ENCODE measurements at regions not wholly inside any gene's neighbourhood (a gene's known extent, or its start where the extent isn't known, plus 50 kb on each side); places are given as distances from the start of the nearest gene placed in this dataset.

GRCh38 chr14:56046996-56047395, 71.2 kb upstream of the PELI2 start:
- DNase-seq (ENCODE audit: low spot score), result no peak
- Histone ChIP-seq H3K4ac (ENCODE audit: low read length) (no peak overlapping the region), H3K4me1 (ENCODE audit: control insufficient read depth in 2 of 2, insufficient read depth in 1 of 2, low read depth in 1 of 2, low read length in 2 of 2) (peaks cover 3 to 12% of the 10 kb centered on the region in 2 donors), H3K14ac (ENCODE audit: low read length) (no peak overlapping the region), H3K27ac (replicated peaks; ENCODE audit: low read length) (no peak overlapping the region), H3K4me3 (ENCODE audit: low read length in 2 of 2) (no peak overlapping the region), H3K79me1 (ENCODE audit: low read depth, low read length) (no peaks in the 10 kb centered on the region), H4K91ac (ENCODE audit: low read depth, low read length, poor library complexity) (no peak overlapping the region), H3K23ac (ENCODE audit: low read depth, low read length, poor library complexity) (no peak overlapping the region), H2BK12ac (ENCODE audit: low read length) (no peak overlapping the region), H3K27me3 (ENCODE audit: control insufficient read depth in 3 of 3, insufficient read depth in 3 of 3, low read depth in 1 of 3, low read length in 3 of 3) (peaks cover 0 to 2% (median 0%) of the 10 kb centered on the region in 3 experiments), H2BK15ac (ENCODE audit: low read length) (no peak overlapping the region), H2AK5ac (ENCODE audit: low read depth, low read length) (no peak overlapping the region), H3K9ac (ENCODE audit: low read depth, low read length, poor library complexity) (no peak overlapping the region), H2BK120ac (ENCODE audit: low read depth, low read length) (no peak overlapping the region), H4K8ac (ENCODE audit: low read depth, low read length) (no peak overlapping the region), H3K18ac (ENCODE audit: low read length) (no peak overlapping the region), H2AFZ (ENCODE audit: low read length) (no peak overlapping the region), H3K36me3 (replicated peaks in 1 of 2; ENCODE audit: control insufficient read depth in 2 of 2, insufficient read depth in 2 of 2, low read length in 2 of 2) (no peaks in the 10 kb centered on the region), H3K4me2 (ENCODE audit: insufficient read depth, low read length, poor library complexity, severe bottlenecking) (no peak overlapping the region), H3K9me3 (replicated peaks in 1 of 2; ENCODE audit: control insufficient read depth in 2 of 2, insufficient read depth in 1 of 2, low read depth in 1 of 2, low read length in 2 of 2) (peaks cover 0 to 3% of the 10 kb centered on the region in 2 donors), H2BK5ac (ENCODE audit: low read length) (no peak overlapping the region)
- WGBS, 2 donors (ENCODE audit: extremely low coverage in 2 of 2, insufficient read length in 2 of 2, insufficient replicate concordance in 1 of 2), result no CpG with 5 or more reads among the region's 1 CpG

DNA sequence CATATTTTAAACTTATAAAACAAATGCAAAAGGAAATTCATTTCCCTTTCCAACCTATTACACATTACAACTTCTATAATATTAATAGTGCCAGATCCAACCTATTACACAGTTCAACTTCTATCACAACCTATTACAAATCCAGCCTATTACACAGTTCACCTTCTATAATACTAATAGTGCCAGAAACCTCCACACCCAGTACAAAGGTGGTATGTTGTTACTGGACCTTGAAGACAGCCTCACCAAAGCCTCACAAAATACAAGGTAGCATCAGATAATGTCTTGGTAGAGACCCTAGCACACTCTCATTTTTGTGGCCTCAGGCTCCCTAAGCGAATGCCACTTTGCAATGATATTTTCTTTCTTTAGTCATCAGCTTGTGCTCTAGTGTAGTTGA, 68.7 kb upstream of the PELI2 start:
- no CpG with 5 or more reads among the region's 1 CpG for WGBS, 2 donors (ENCODE audit: extremely low coverage in 2 of 2, insufficient read length in 2 of 2, insufficient replicate concordance in 1 of 2)
- Histone ChIP-seq H4K91ac (ENCODE audit: low read depth, low read length, poor library complexity) (no peak overlapping the region), H3K27me3 (ENCODE audit: control insufficient read depth in 3 of 3, insufficient read depth in 3 of 3, low read depth in 1 of 3, low read length in 3 of 3) (no peaks in the 10 kb centered on the region), H3K9me3 (replicated peaks in 1 of 2; ENCODE audit: control insufficient read depth in 2 of 2, insufficient read depth in 1 of 2, low read depth in 1 of 2, low read length in 2 of 2) (no peaks in the 10 kb centered on the region), H3K9ac (ENCODE audit: low read depth, low read length, poor library complexity) (no peak overlapping the region), H3K23ac (ENCODE audit: low read depth, low read length, poor library complexity) (no peak overlapping the region), H2AFZ (ENCODE audit: low read length) (no peak overlapping the region), H2BK12ac (ENCODE audit: low read length) (no peak overlapping the region), H3K4me1 (ENCODE audit: control insufficient read depth in 2 of 2, insufficient read depth in 1 of 2, low read depth in 1 of 2, low read length in 2 of 2) (peaks cover 3 to 12% of the 10 kb centered on the region in 2 donors), H3K4ac (ENCODE audit: low read length) (no peak overlapping the region), H3K27ac (replicated peaks; ENCODE audit: low read length) (no peak overlapping the region), H3K36me3 (replicated peaks in 1 of 2; ENCODE audit: control insufficient read depth in 2 of 2, insufficient read depth in 2 of 2, low read length in 2 of 2) (no peaks in the 10 kb centered on the region), H2BK15ac (ENCODE audit: low read length) (no peak overlapping the region), H3K4me2 (ENCODE audit: insufficient read depth, low read length, poor library complexity, severe bottlenecking) (no peak overlapping the region), H3K14ac (ENCODE audit: low read length) (no peak overlapping the region), H3K79me1 (ENCODE audit: low read depth, low read length) (no peaks in the 10 kb centered on the region), H4K8ac (ENCODE audit: low read depth, low read length) (no peak overlapping the region), H3K4me3 (ENCODE audit: low read length in 2 of 2) (no peak overlapping the region), H2BK5ac (ENCODE audit: low read length) (no peak overlapping the region), H3K18ac (ENCODE audit: low read length) (no peak overlapping the region), H2AK5ac (ENCODE audit: low read depth, low read length) (no peak overlapping the region), H2BK120ac (ENCODE audit: low read depth, low read length) (no peak overlapping the region)
- no peak for DNase-seq (ENCODE audit: low spot score)

DNA sequence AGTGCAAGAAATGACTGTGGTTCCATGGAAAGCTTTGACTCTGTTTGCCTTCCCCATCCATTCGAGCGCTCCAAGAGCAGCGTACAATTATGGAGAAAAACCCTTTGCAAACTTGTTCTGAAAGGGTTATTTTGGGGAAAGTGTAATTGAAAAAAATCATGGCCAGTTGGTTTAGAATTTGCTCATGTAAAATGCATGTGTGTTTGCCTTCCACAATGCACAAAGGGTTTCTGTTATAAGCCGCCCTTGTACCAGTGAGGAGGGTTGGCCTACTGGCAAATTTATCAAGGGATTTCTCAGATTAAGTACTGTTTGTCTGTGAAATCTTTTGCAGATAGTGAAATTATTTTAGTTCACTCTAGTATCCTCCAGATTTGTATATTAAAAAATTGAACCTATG, 62.7 kb upstream of the PELI2 start:
- no peak overlapping the region for H2BK5ac ChIP-seq (ENCODE audit: low read length)
- H3K4me1 ChIP-seq (ENCODE audit: control insufficient read depth in 2 of 2, insufficient read depth in 1 of 2, low read depth in 1 of 2, low read length in 2 of 2), result peaks cover 9% of the 10 kb centered on the region in 2 donors
- H3K27me3 ChIP-seq (ENCODE audit: control insufficient read depth in 3 of 3, insufficient read depth in 3 of 3, low read depth in 1 of 3, low read length in 3 of 3), result no peaks in the 10 kb centered on the region
- H3K4ac ChIP-seq (ENCODE audit: low read length), result no peak overlapping the region
- no peak overlapping the region for H3K27ac ChIP-seq (replicated peaks; ENCODE audit: low read length)
- no peaks in the 10 kb centered on the region for H3K79me1 ChIP-seq (ENCODE audit: low read depth, low read length)
- H3K23ac ChIP-seq (ENCODE audit: low read depth, low read length, poor library complexity), result no peak overlapping the region
- H3K9ac ChIP-seq (ENCODE audit: low read depth, low read length, poor library complexity), result no peak overlapping the region
- no peak overlapping the region for H4K91ac ChIP-seq (ENCODE audit: low read depth, low read length, poor library complexity)
- H4K8ac ChIP-seq (ENCODE audit: low read depth, low read length), result no peak overlapping the region
- H3K36me3 ChIP-seq (replicated peaks in 1 of 2; ENCODE audit: control insufficient read depth in 2 of 2, insufficient read depth in 2 of 2, low read length in 2 of 2), result no peaks in the 10 kb centered on the region
- peak overlapping the region; percentile 12 for H2AFZ ChIP-seq (ENCODE audit: low read length)
- H2AK5ac ChIP-seq (ENCODE audit: low read depth, low read length), result no peak overlapping the region
- no peak overlapping the region for H3K14ac ChIP-seq (ENCODE audit: low read length)
- no peaks in the 10 kb centered on the region for H3K9me3 ChIP-seq (replicated peaks in 1 of 2; ENCODE audit: control insufficient read depth in 2 of 2, insufficient read depth in 1 of 2, low read depth in 1 of 2, low read length in 2 of 2)
- no peak for DNase-seq (ENCODE audit: low spot score)
- H3K4me3 ChIP-seq (ENCODE audit: low read length in 2 of 2), result no peak overlapping the region
- no peak overlapping the region for H3K4me2 ChIP-seq (ENCODE audit: insufficient read depth, low read length, poor library complexity, severe bottlenecking)
- no CpG with 5 or more reads among the region's 4 CpGs for WGBS, 2 donors (ENCODE audit: extremely low coverage in 2 of 2, insufficient read length in 2 of 2, insufficient replicate concordance in 1 of 2)
- no peak overlapping the region for H2BK15ac ChIP-seq (ENCODE audit: low read length)
- H3K18ac ChIP-seq (ENCODE audit: low read length), result no peak overlapping the region
- H2BK120ac ChIP-seq (ENCODE audit: low read depth, low read length), result no peak overlapping the region
- no peak overlapping the region for H2BK12ac ChIP-seq (ENCODE audit: low read length)

DNA sequence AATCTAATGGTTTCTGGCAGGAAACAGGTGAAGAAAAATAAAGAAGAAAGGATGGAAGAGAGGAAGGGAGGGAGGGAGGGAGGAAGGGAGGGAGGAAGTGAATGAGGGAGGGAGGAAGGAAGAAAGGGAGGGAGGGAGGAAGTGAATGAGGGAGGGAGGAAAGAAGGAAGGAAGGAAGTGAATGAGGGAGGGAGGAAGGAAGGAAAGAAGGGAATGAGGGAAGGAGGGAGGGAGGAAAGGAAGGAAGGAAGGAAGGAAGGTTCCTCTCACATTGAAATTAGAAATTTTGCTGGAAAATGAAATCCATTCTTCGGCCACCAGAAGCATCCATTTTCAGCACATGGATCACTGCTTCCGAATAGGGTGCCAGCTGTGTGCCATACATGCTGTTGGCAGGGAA, 62.2 kb upstream of the PELI2 start:
- Histone ChIP-seq H3K27ac (replicated peaks; ENCODE audit: low read length) (no peak overlapping the region), H2BK12ac (ENCODE audit: low read length) (no peak overlapping the region), H3K4me2 (ENCODE audit: insufficient read depth, low read length, poor library complexity, severe bottlenecking) (no peak overlapping the region), H2BK15ac (ENCODE audit: low read length) (no peak overlapping the region), H3K4me1 (ENCODE audit: control insufficient read depth in 2 of 2, insufficient read depth in 1 of 2, low read depth in 1 of 2, low read length in 2 of 2) (peaks cover 6 to 9% of the 10 kb centered on the region in 2 donors), H3K23ac (ENCODE audit: low read depth, low read length, poor library complexity) (no peak overlapping the region), H4K91ac (ENCODE audit: low read depth, low read length, poor library complexity) (no peak overlapping the region), H2BK120ac (ENCODE audit: low read depth, low read length) (no peak overlapping the region), H3K14ac (ENCODE audit: low read length) (no peak overlapping the region), H3K18ac (ENCODE audit: low read length) (no peak overlapping the region), H3K36me3 (replicated peaks in 1 of 2; ENCODE audit: control insufficient read depth in 2 of 2, insufficient read depth in 2 of 2, low read length in 2 of 2) (no peaks in the 10 kb centered on the region), H2AFZ (ENCODE audit: low read length) (no peak overlapping the region), H3K79me1 (ENCODE audit: low read depth, low read length) (no peaks in the 10 kb centered on the region), H2BK5ac (ENCODE audit: low read length) (no peak overlapping the region), H3K4ac (ENCODE audit: low read length) (no peak overlapping the region), H3K9me3 (replicated peaks in 1 of 2; ENCODE audit: control insufficient read depth in 2 of 2, insufficient read depth in 1 of 2, low read depth in 1 of 2, low read length in 2 of 2) (no peaks in the 10 kb centered on the region), H3K27me3 (ENCODE audit: control insufficient read depth in 3 of 3, insufficient read depth in 3 of 3, low read depth in 1 of 3, low read length in 3 of 3) (no peaks in the 10 kb centered on the region), H2AK5ac (ENCODE audit: low read depth, low read length) (no peak overlapping the region), H3K9ac (ENCODE audit: low read depth, low read length, poor library complexity) (no peak overlapping the region), H3K4me3 (ENCODE audit: low read length in 2 of 2) (no peak overlapping the region), H4K8ac (ENCODE audit: low read depth, low read length) (no peak overlapping the region)
- no peak for DNase-seq (ENCODE audit: low spot score)
- WGBS, 2 donors (ENCODE audit: extremely low coverage in 2 of 2, insufficient read length in 2 of 2, insufficient replicate concordance in 1 of 2), result no CpG with 5 or more reads among the region's 2 CpGs
